MM.1S (cell line): ENCODE measurements at regions not wholly inside any gene's neighbourhood (a gene's known extent, or its start where the extent isn't known, plus 50 kb on each side); places are given as distances from the start of the nearest gene placed in this dataset.

Experiments used
- DNase-seq: peaks from one replicate; pipeline ENCODE4 v3.0.0-alpha.2; 2015
- H2AFZ ChIP-seq: fragments of 300-600 bp; sonication (generic); 2 replicates; pipeline ENCODE4 v1.6.0; 2016; ENCODE audit warnings: antibody characterized with exemption, low read length
- H3F3A ChIP-seq: fragments of 300-600 bp; sonication (generic); 2 replicates; pipeline ENCODE4 v1.6.1; 2016; ENCODE audit warnings: mild to moderate bottlenecking, antibody characterized with exemption, low read length, moderate library complexity, mixed read lengths; ENCODE audit not compliant: insufficient read depth
- H3K27ac ChIP-seq: fragments of 300-600 bp; sonication (generic); 2 replicates; pipeline ENCODE4 v1.5.1; 2016; ENCODE audit warnings: mild to moderate bottlenecking, low read length
- H3K27me3 ChIP-seq: fragments of 300-600 bp; sonication (generic); replicated peaks from 2 replicates; pipeline ENCODE4 v1.6.0; 2016; ENCODE audit warnings: low read length; ENCODE audit not compliant: insufficient read depth
- H3K36me3 ChIP-seq: fragments of 300-600 bp; sonication (generic); replicated peaks from 2 replicates; pipeline ENCODE4 v1.6.1; 2016; ENCODE audit warnings: mild to moderate bottlenecking, low read length, mixed read lengths; ENCODE audit not compliant: insufficient read depth
- H3K4me1 ChIP-seq: fragments of 300-600 bp; sonication (generic); 2 replicates; pipeline ENCODE4 v1.6.1; 2016; ENCODE audit warnings: low read length, mixed read lengths
- H3K4me2 ChIP-seq: fragments of 300-600 bp; sonication (generic); 2 replicates; pipeline ENCODE4 v1.6.0; 2016; ENCODE audit warnings: low read depth, low read length
- H3K4me3 ChIP-seq: fragments of 300-600 bp; sonication (generic); 2 replicates; pipeline ENCODE4 v1.5.1; 2016; ENCODE audit warnings: low read length, mixed read lengths
- H3K79me2 ChIP-seq: fragments of 300-600 bp; sonication (generic); 2 replicates; pipeline ENCODE4 v1.6.1; 2016; ENCODE audit warnings: mixed run types, low read length, mixed read lengths
- H3K9ac ChIP-seq: fragments of 300-600 bp; sonication (generic); 2 replicates; pipeline ENCODE4 v1.6.1; 2016; ENCODE audit warnings: low read length, mixed read lengths
- H3K9me2 ChIP-seq: fragments of 300-600 bp; sonication (generic); replicated peaks from 2 replicates; pipeline ENCODE4 v1.6.1; 2016; ENCODE audit warnings: mild to moderate bottlenecking, low read length, mixed read lengths; ENCODE audit not compliant: insufficient read depth
- H3K9me3 ChIP-seq: fragments of 300-600 bp; sonication (generic); replicated peaks from 2 replicates; pipeline ENCODE4 v1.6.1; 2016; ENCODE audit warnings: mild to moderate bottlenecking, low read length, mixed read lengths; ENCODE audit not compliant: insufficient read depth
- H4K20me1 ChIP-seq: fragments of 300-600 bp; sonication (generic); 2 replicates; pipeline ENCODE4 v1.6.1; 2016; ENCODE audit warnings: mild to moderate bottlenecking, low read length, moderate library complexity, mixed read lengths; ENCODE audit not compliant: insufficient read depth
- EZH2 ChIP-seq: fragments of 300-600 bp; sonication (generic); optimal IDR thresholded peaks from 2 replicates; pipeline ENCODE3; 2017; ENCODE audit warnings: low read depth, mild to moderate bottlenecking, antibody characterized with exemption, low read length, mixed read lengths
- EZH2phosphoT487 ChIP-seq: fragments of 300-600 bp; sonication (generic); IDR thresholded peaks from 2 replicates; pipeline ENCODE4 v1.6.1; 2018; ENCODE audit warnings: antibody characterized with exemption, low read length
- TF ChIP-seq, protein P1 (sequence below): fragments of 300-600 bp; sonication (generic); IDR thresholded peaks from 2 replicates; pipeline ENCODE4 v1.5.1; 2016; ENCODE audit warnings: antibody characterized with exemption, low read length, mixed read lengths

DNA sequence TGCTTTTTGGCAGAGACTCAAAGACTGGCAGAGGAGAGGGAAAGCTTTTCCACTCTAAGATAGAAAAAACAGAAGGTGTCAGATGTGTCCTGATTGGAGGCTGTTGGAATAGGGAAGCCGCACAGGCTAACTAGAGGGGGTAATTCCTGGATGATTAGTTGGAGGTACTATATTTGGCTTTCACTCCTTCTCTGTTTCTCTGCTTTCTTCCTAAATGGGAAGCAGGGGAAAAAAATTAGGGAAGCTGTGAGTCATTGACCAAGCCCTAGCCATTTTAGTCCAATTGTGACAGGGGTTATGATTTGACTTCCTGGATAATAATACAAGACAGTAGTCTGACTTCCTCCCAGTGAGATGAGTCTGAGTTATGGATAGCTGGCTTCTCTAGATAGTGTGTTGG lies 475.2 kb upstream of the CELF2 start:
- TF ChIP-seq EZH2 (no peak), EZH2phosphoT487 (no peak)
- TF ChIP-seq, protein P1, sequence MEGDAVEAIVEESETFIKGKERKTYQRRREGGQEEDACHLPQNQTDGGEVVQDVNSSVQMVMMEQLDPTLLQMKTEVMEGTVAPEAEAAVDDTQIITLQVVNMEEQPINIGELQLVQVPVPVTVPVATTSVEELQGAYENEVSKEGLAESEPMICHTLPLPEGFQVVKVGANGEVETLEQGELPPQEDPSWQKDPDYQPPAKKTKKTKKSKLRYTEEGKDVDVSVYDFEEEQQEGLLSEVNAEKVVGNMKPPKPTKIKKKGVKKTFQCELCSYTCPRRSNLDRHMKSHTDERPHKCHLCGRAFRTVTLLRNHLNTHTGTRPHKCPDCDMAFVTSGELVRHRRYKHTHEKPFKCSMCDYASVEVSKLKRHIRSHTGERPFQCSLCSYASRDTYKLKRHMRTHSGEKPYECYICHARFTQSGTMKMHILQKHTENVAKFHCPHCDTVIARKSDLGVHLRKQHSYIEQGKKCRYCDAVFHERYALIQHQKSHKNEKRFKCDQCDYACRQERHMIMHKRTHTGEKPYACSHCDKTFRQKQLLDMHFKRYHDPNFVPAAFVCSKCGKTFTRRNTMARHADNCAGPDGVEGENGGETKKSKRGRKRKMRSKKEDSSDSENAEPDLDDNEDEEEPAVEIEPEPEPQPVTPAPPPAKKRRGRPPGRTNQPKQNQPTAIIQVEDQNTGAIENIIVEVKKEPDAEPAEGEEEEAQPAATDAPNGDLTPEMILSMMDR, result no peak
- H3K27ac ChIP-seq, result no peak overlapping the region
- H3K9ac ChIP-seq, result no peak overlapping the region
- H3K9me2 ChIP-seq, result no peaks in the 10 kb centered on the region
- H3K4me1 ChIP-seq, result no peaks in the 10 kb centered on the region
- no peaks in the 10 kb centered on the region for H3F3A ChIP-seq
- H4K20me1 ChIP-seq, result no peaks in the 10 kb centered on the region
- no peaks in the 10 kb centered on the region for H3K27me3 ChIP-seq
- H3K36me3 ChIP-seq, result no peaks in the 10 kb centered on the region
- no peak overlapping the region for H2AFZ ChIP-seq
- no peak overlapping the region for H3K4me2 ChIP-seq
- H3K9me3 ChIP-seq, result no peaks in the 10 kb centered on the region
- no peaks in the 10 kb centered on the region for H3K79me2 ChIP-seq
- H3K4me3 ChIP-seq, result no peak overlapping the region
- DNase-seq, result no peak

DNA sequence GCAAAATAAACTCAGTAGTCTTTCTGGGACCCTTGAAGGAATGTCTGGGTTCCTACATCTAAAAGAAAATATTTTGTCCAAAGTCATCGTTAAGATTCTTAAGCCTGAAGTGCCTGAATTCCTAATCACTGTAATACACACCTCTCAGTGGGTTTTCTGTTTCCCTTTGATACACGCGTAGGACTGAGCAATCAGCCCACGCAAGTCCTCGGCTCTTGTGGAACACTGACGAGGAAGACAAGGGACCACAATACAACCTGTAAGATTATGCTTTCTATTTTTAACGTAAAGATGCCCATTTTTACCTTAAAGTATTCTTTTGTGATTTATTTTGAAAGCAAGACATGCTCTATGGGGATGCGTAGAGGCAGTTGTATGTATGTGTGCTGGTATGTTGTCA lies 472.8 kb upstream of the CELF2 start:
- no peaks in the 10 kb centered on the region for H3K4me1 ChIP-seq
- no peak overlapping the region for H3K27ac ChIP-seq
- TF ChIP-seq EZH2phosphoT487 (no peak), EZH2 (no peak)
- TF ChIP-seq, protein P1, result no peak
- no peak overlapping the region for H3K9ac ChIP-seq
- H3F3A ChIP-seq, result no peaks in the 10 kb centered on the region
- no peaks in the 10 kb centered on the region for H3K36me3 ChIP-seq
- H3K9me3 ChIP-seq, result no peaks in the 10 kb centered on the region
- no peak overlapping the region for H2AFZ ChIP-seq
- no peaks in the 10 kb centered on the region for H3K27me3 ChIP-seq
- no peaks in the 10 kb centered on the region for H4K20me1 ChIP-seq
- no peak overlapping the region for H3K4me2 ChIP-seq
- DNase-seq, result no peak
- no peaks in the 10 kb centered on the region for H3K9me2 ChIP-seq
- no peaks in the 10 kb centered on the region for H3K79me2 ChIP-seq
- H3K4me3 ChIP-seq, result no peak overlapping the region

DNA sequence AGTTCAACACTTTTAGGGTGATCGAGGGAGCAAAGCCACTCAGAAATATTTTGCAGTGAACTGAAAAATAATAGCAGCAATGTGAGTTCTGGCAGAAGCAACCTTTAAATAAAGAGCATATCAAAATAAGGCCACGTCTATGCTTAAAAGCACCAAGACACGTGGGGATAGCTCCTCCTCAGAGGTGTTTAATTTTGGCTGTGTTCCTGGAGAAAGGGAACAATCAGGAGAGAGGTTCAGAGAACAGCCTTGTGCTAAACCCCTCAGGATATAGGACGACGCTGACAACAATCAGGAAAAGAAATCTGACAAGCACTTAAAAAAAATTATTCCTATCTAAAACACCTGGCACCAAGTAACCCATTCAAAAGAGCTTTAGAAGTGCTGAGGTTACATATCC lies 471.9 kb upstream of the CELF2 start:
- Histone ChIP-seq H3F3A (no peaks in the 10 kb centered on the region), H3K79me2 (no peaks in the 10 kb centered on the region), H3K27me3 (no peaks in the 10 kb centered on the region), H3K36me3 (no peaks in the 10 kb centered on the region), H3K9ac (no peak overlapping the region), H4K20me1 (no peaks in the 10 kb centered on the region), H3K4me1 (no peaks in the 10 kb centered on the region), H3K9me3 (no peaks in the 10 kb centered on the region), H3K4me3 (no peak overlapping the region), H2AFZ (no peak overlapping the region), H3K27ac (no peak overlapping the region), H3K9me2 (no peaks in the 10 kb centered on the region), H3K4me2 (no peak overlapping the region)
- no peak for DNase-seq
- TF ChIP-seq EZH2phosphoT487, result no peak
- TF ChIP-seq, protein P1, result no peak
